DOHH2 (cell line): ENCODE measurements at regions not wholly inside any gene's neighbourhood (a gene's known extent, or its start where the extent isn't known, plus 50 kb on each side); places are given as distances from the start of the nearest gene placed in this dataset.

ENCODE experiments used
- CTCF ChIP-seq: fragments of 200-600 bp; sonication (generic); IDR thresholded peaks from one replicate; pipeline ENCODE4 v1.5.1; 2014; ENCODE audit warnings: antibody characterized with exemption, mild to moderate bottlenecking, low read depth, low read length; ENCODE audit not compliant: poor library complexity, severe bottlenecking
- EZH2phosphoT487 ChIP-seq: fragments of 200-600 bp; sonication (generic); IDR thresholded peaks from 2 replicates; pipeline ENCODE4 v1.6.1; 2017; ENCODE audit warnings: borderline replicate concordance, mild to moderate bottlenecking, antibody characterized with exemption, low read length, moderate library complexity, mixed read lengths

- TF ChIP-seq CTCF (no peak), EZH2phosphoT487 (no peak)
Observed at GRCh38 chr9:8134635-8135034, 335.1 kb upstream of the DMAC1 start.
